Fibroblast of lung (primary cell): ENCODE measurements at regions not wholly inside any gene's neighbourhood (a gene's known extent, or its start where the extent isn't known, plus 50 kb on each side); places are given as distances from the start of the nearest gene placed in this dataset.
A peak's percentile ranks its signal among the peaks of the same experiment; 100 is the strongest.

Experiments
- DNase-seq, 2 donors: peaks; one replicate each; pipeline versions ENCODE4 v3.0.0 to v3.0.0-alpha.2; 2010; ENCODE audit warnings: low read depth in 2 of 2
- H2AFZ ChIP-seq: 2 replicates; pipeline ENCODE4 v1.5.1; 2012; ENCODE audit warnings: low read length, control low read depth, inconsistent platforms
- H3K27ac ChIP-seq: 2 replicates; pipeline ENCODE4 v1.5.1; 2011; ENCODE audit warnings: low read length, control low read depth; ENCODE audit not compliant: insufficient read depth
- H3K27me3 ChIP-seq: 2 replicates; pipeline ENCODE4 v1.5.1; 2011; ENCODE audit warnings: mild to moderate bottlenecking, low read length; ENCODE audit not compliant: control insufficient read depth, insufficient read depth
- H3K36me3 ChIP-seq: 2 replicates; pipeline ENCODE4 v1.5.1; 2011; ENCODE audit warnings: low read length; ENCODE audit not compliant: control insufficient read depth, insufficient read depth
- H3K4me1 ChIP-seq: 2 replicates; pipeline ENCODE4 v1.5.1; 2011; ENCODE audit warnings: low read length; ENCODE audit not compliant: control insufficient read depth, insufficient read depth; ENCODE audit errors: extremely low read depth
- H3K4me2 ChIP-seq: 2 replicates; pipeline ENCODE4 v1.5.1; 2011; ENCODE audit warnings: low read length, control low read depth; ENCODE audit not compliant: insufficient read depth; ENCODE audit errors: extremely low read depth
- H3K4me3 ChIP-seq, 4 experiments: fragments of 200-600 bp in 1 of 4; sonication (generic) in 1 of 4; replicated peaks in 1 of 4; 2 replicates each; pipeline ENCODE4 v1.5.1; 2011 to 2016; ENCODE audit warnings: low read length in 4 of 4, low read depth in 3 of 4, mild to moderate bottlenecking in 3 of 4, control low read depth in 2 of 4, inconsistent platforms in 1 of 4, mixed read lengths in 1 of 4; ENCODE audit not compliant: insufficient read depth in 1 of 4; ENCODE audit errors: control extremely low read depth in 1 of 4
- H3K79me2 ChIP-seq: 2 replicates; pipeline ENCODE4 v1.5.1; 2012; ENCODE audit warnings: mild to moderate bottlenecking, low read length, inconsistent platforms; ENCODE audit not compliant: control insufficient read depth, insufficient read depth
- H3K9ac ChIP-seq: 2 replicates; pipeline ENCODE4 v1.5.1; 2011; ENCODE audit warnings: mild to moderate bottlenecking, low read length, control low read depth; ENCODE audit not compliant: insufficient read depth
- H3K9me3 ChIP-seq: 2 replicates; pipeline ENCODE4 v1.5.1; 2012; ENCODE audit warnings: low read depth, low read length; ENCODE audit not compliant: control insufficient read depth, insufficient read depth
- H4K20me1 ChIP-seq: 2 replicates; pipeline ENCODE4 v1.5.1; 2011; ENCODE audit warnings: low read length; ENCODE audit not compliant: control insufficient read depth, insufficient read depth; ENCODE audit errors: extremely low read depth
- CTCF ChIP-seq, 2 donors: IDR thresholded peaks in 1 of 2; conservative IDR thresholded peaks in 1 of 2; 1 replicate in 1 of 2; 2 replicates in 1 of 2; pipeline ENCODE4 v1.5.1; 2011 to 2012; ENCODE audit warnings: low read length in 2 of 2, control low read depth in 1 of 2, inconsistent platforms in 1 of 2, low read depth in 1 of 2, mild to moderate bottlenecking in 1 of 2
- EZH2 ChIP-seq: IDR thresholded peaks from 2 replicates; pipeline ENCODE4 v1.5.1; 2012; ENCODE audit warnings: low read length, control low read depth, mild to moderate bottlenecking; ENCODE audit errors: missing control alignments

- H3K4me1 ChIP-seq: no peaks in the 10 kb centered on the region
- H3K9me3 ChIP-seq: no peaks in the 10 kb centered on the region
- peak in 1 of 2 donors; percentile 96 for DNase-seq
- TF ChIP-seq EZH2: no peak
- no peak for TF ChIP-seq CTCF (conservative IDR thresholded peaks at IDR 0.05 in 1 of 2, IDR thresholded peaks at IDR 0.05 in 1 of 2; ENCODE audit: low read depth in 1 of 2, low read length in 2 of 2)
- H2AFZ ChIP-seq: no peak overlapping the region
- no peak overlapping the region for H3K4me2 ChIP-seq
- no peaks in the 10 kb centered on the region for H3K79me2 ChIP-seq
- no peak overlapping the region for H3K4me3 ChIP-seq
- H4K20me1 ChIP-seq: no peaks in the 10 kb centered on the region
- no peaks in the 10 kb centered on the region for H3K36me3 ChIP-seq
- no peak overlapping the region for H3K27ac ChIP-seq
- H3K9ac ChIP-seq: no peak overlapping the region
- no peaks in the 10 kb centered on the region for H3K27me3 ChIP-seq
Observed at GRCh38 chr16:13307255-13307654, 405.9 kb downstream of the SHISA9 start.

GRCh38 chr16:13307851-13308250 is 406.5 kb downstream of the SHISA9 start:
- Histone ChIP-seq H3K79me2 (no peaks in the 10 kb centered on the region), H2AFZ (no peak overlapping the region), H3K27ac (no peak overlapping the region), H3K9ac (no peak overlapping the region), H4K20me1 (no peaks in the 10 kb centered on the region), H3K27me3 (no peaks in the 10 kb centered on the region), H3K4me2 (no peak overlapping the region), H3K9me3 (no peaks in the 10 kb centered on the region), H3K36me3 (no peaks in the 10 kb centered on the region), H3K4me3 (no peak overlapping the region), H3K4me1 (no peaks in the 10 kb centered on the region)
- TF ChIP-seq EZH2 (no peak), CTCF (conservative IDR thresholded peaks at IDR 0.05 in 1 of 2, IDR thresholded peaks at IDR 0.05 in 1 of 2; ENCODE audit: low read depth in 1 of 2, low read length in 2 of 2) (no peak)
- DNase-seq: peak in 1 of 2 donors; percentile 59

- no peak for TF ChIP-seq CTCF (conservative IDR thresholded peaks at IDR 0.05 in 1 of 2, IDR thresholded peaks at IDR 0.05 in 1 of 2; ENCODE audit: low read depth in 1 of 2, low read length in 2 of 2)
- H2AFZ ChIP-seq: no peak overlapping the region
- no peaks in the 10 kb centered on the region for H3K9me3 ChIP-seq
- H3K79me2 ChIP-seq: no peaks in the 10 kb centered on the region
- no peaks in the 10 kb centered on the region for H3K27me3 ChIP-seq
- H3K4me1 ChIP-seq: no peaks in the 10 kb centered on the region
- H3K4me3 ChIP-seq: no peak overlapping the region
- H3K4me2 ChIP-seq: no peak overlapping the region
- no peaks in the 10 kb centered on the region for H3K36me3 ChIP-seq
- no peak overlapping the region for H3K27ac ChIP-seq
- DNase-seq: no peak
- no peak overlapping the region for H3K9ac ChIP-seq
- H4K20me1 ChIP-seq: no peaks in the 10 kb centered on the region
Observed at GRCh38 chr16:13312063-13312462, 410.7 kb downstream of the SHISA9 start.
